B cell (primary cell): ENCODE measurements at regions not wholly inside any gene's neighbourhood (a gene's known extent, or its start where the extent isn't known, plus 50 kb on each side); places are given as distances from the start of the nearest gene placed in this dataset.

Experiments
- CTCF ChIP-seq: fragments of 200-600 bp; IDR thresholded peaks from one replicate; pipeline ENCODE4 v1.8.0; 2022; ENCODE audit warnings: antibody characterized with exemption, mild to moderate bottlenecking
- EZH2 ChIP-seq: IDR thresholded peaks from 2 replicates; pipeline ENCODE4 v1.6.1; 2012; ENCODE audit warnings: borderline replicate concordance, low read depth, mild to moderate bottlenecking, moderate library complexity, low read length; ENCODE audit not compliant: insufficient read depth, poor library complexity, severe bottlenecking

DNA sequence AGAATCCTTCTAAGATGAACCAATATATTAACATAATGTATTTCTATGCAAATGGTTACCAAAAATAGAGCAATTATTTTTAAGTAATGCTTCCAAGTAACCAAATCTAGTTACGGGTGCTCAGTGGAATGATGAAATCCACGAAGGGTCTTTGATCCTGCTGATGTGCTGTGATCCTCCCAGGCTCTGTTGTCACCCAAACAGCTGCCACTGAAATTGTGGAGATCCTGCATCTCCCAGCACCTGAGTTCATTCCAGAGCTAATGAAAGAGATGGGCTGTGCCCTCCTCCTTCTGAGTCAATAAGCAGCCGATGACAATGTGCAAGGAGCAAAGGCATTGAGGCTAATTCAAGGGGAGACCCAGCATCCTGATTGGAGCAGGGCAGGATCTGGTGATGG lies 362.4 kb upstream of the SOX11 start:
- no peak for TF ChIP-seq CTCF
- TF ChIP-seq EZH2: no peak
